Adrenal gland (tissue), 5 donors: ENCODE measurements at regions not wholly inside any gene's neighbourhood (a gene's known extent, or its start where the extent isn't known, plus 50 kb on each side); places are given as distances from the start of the nearest gene placed in this dataset.

ENCODE experiments used
- CTCF ChIP-seq, 6 experiments: fragments of 450-650 bp in 4 of 6; fragments of 200-600 bp in 2 of 6; sonication (generic) in 1 of 6; IDR thresholded peaks; 1 replicate in 5 of 6; 2 replicates in 1 of 6; pipeline versions ENCODE4 v1.5.1 to v1.8.0; 2016 to 2021; ENCODE audit warnings: antibody characterized with exemption in 6 of 6, mild to moderate bottlenecking in 2 of 6, moderate library complexity in 1 of 6
- POLR2A ChIP-seq, 2 donors: fragments of 450-650 bp; IDR thresholded peaks; one replicate each; pipeline ENCODE4 v1.6.1; 2017; ENCODE audit warnings: antibody characterized with exemption in 2 of 2, mild to moderate bottlenecking in 2 of 2, moderate library complexity in 1 of 2
- donor health status: DM: no; HTN: no; CAD: no.

GRCh38 chr11:88013508-88014065 is 161.7 kb downstream of the RAB38 start:
- TF ChIP-seq CTCF (IDR thresholded peaks at IDR 0.05) (no peak), POLR2A (IDR thresholded peaks at IDR 0.05) (no peak)
